Epithelial cell of esophagus (primary cell): ENCODE measurements at regions not wholly inside any gene's neighbourhood (a gene's known extent, or its start where the extent isn't known, plus 50 kb on each side); places are given as distances from the start of the nearest gene placed in this dataset.
"Not testable (repeated sequence)": the region's sequence is repeated elsewhere in the genome, so short reads cannot be mapped to it uniquely, and the experiment has no call there.

Source experiments
- DNase-seq: peaks from one replicate; pipeline ENCODE4 v3.0.0; 2010; ENCODE audit warnings: low read depth
- H3K4me3 ChIP-seq: 2 replicates; pipeline ENCODE4 v1.5.1; 2011; ENCODE audit warnings: mild to moderate bottlenecking, low read length, control low read depth
- CTCF ChIP-seq: IDR thresholded peaks from 2 replicates; pipeline ENCODE4 v1.5.1; 2011; ENCODE audit warnings: low read depth, mild to moderate bottlenecking, low read length, control low read depth, inconsistent platforms; ENCODE audit not compliant: insufficient read depth; ENCODE audit errors: missing control alignments

DNA sequence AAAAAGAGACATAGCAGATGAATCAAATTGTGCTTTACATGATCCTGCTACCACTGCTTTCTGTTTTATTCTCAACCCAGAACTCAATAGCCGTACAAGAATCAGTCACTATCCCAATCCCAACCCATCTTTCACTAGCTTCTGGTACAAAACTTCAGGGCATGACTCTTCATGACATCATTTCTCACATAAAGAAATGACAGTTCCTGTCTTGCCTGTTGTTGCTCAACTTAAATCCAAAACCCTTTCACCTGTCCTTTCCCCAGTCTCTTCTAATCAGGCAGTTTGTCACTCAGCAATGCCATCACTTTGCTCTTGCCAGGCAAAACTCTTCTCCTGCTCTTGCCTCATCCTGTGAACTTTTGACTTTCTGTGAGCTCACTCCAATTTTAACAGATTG, 962.8 kb downstream of the GALC start:
- peak; percentile 87 for DNase-seq
- no peak overlapping the region for H3K4me3 ChIP-seq
- no peak for TF ChIP-seq CTCF

- DNase-seq, result peak; percentile 84
- not testable (repeated sequence) for H3K4me3 ChIP-seq
Observed at GRCh38 chr14:87020106-87020505, 972.9 kb downstream of the GALC start.

DNA sequence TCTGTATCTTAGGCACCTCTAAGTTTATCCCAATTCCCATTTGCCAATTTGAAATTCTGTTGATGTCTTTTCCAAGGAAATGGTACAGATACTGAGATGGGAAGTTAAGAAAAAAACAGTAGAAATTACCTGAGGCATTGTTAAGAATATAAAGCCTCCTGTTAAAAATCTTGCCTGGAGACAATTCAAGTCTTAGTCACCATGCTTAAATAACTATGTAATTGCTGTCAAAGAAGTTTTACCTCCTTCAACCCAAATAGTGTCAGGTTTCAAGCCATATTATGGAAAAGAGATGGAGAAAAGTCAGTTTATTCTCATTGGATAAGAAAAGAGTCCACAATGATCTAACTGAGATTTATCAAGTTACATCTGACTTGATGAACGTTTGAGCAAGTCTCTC, 974.7 kb downstream of the GALC start:
- H3K4me3 ChIP-seq, result no peak overlapping the region
- peak; percentile 42 for DNase-seq
- TF ChIP-seq CTCF, result no peak

DNA sequence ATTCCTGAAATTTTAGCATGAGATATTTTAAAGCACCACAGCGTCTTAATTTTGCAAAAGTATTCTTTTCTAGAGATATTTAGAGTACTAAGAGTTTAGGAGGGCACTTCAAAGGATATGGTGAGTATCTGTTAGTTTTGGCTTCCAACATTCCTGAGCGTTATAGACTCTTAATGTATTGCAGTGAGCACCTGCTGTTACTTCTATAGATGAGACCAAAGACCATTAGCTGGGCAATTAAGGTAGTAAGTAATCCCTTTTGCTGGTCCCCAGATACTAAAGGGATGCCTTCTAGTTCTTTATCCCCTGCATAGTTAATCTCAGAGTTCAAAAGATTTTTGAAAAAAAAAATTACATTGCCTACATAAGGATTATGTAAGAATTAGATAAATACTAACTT, 975.6 kb downstream of the GALC start:
- no peak for DNase-seq
- TF ChIP-seq CTCF, result no peak
- no peak overlapping the region for H3K4me3 ChIP-seq

DNA sequence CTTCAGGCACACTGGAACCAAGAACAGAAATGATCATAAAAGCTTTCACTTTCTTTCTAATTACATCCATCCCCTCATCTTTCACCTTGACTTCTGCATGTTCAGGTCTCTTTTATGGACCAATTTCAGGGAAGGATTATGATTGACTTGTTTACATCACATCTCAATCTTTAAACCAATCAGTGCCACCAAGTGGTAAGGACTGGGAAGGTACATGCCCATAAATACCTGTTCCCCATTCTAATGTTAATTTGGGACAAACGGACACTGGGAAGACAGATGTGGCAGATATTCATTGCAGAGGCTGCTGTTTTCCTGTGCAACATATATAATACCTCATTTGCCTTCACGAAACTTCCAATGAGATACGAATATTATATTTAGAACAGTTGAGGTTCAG, 978.1 kb downstream of the GALC start:
- peak; percentile 39 for TF ChIP-seq CTCF
- peak; percentile 29 for DNase-seq

GRCh38 chr14:87013583-87013982, 979.4 kb downstream of the GALC start:
- no peak for TF ChIP-seq CTCF
- peak; percentile 49 for DNase-seq

More for the DNA sequence above, 978.1 kb downstream of the GALC start:
- H3K4me3 ChIP-seq, result no peak overlapping the region

GRCh38 chr14:87008965-87009364, 984.0 kb downstream of the GALC start:
- H3K4me3 ChIP-seq, result no peak overlapping the region
- TF ChIP-seq CTCF, result no peak
- DNase-seq, result no peak

More at GRCh38 chr14:87013583-87013982, 979.4 kb downstream of the GALC start:
- H3K4me3 ChIP-seq, result no peak overlapping the region

DNA sequence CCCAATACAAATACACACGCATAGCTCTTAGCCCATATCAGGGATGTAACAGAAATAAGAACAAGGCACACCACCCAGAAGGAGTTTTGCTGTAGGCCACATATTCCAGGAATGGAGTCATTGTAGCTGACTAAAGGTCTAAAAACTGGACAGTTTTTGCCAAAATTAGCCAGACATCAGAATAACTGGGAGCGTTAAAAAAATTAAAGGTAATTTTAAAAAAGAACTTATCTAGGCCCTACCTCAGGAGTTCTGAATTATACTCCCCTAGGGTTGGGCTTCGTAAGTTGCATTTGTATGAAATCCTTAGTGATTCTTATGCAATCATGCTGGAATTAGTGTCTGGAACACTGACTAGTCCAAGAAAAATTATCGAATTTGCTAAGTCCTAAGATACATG, 987.7 kb downstream of the GALC start:
- DNase-seq, result no peak
- TF ChIP-seq CTCF, result no peak
- H3K4me3 ChIP-seq, result no peak overlapping the region
